Endothelial cell of umbilical vein (primary cell): ENCODE measurements at regions not wholly inside any gene's neighbourhood (a gene's known extent, or its start where the extent isn't known, plus 50 kb on each side); places are given as distances from the start of the nearest gene placed in this dataset.

Experiments
- BruUV-seq: library from RNA; stranded (reverse); fragments of 400-500 nt; replicated peaks from 2 replicates; lab custom pipeline; 2021; lab: Mats Ljungman, UMichigan
- CTCF ChIA-PET: fragments of 300-600, 350-600 bp; sonication (Branson Sonifier 250); formaldehyde crosslinking; loops from one replicate; lab custom pipeline; 2021; ENCODE audit warnings: antibody characterized with exemption, inconsistent platforms; lab: Charles Lee
- POLR2A ChIA-PET: fragments of 300-600, 350-600 bp; sonication (Branson Sonifier 250); formaldehyde crosslinking; loops from one replicate; lab custom pipeline; 2021; ENCODE audit warnings: antibody characterized with exemption, inconsistent platforms; lab: Charles Lee
- DNase-seq: peaks from one replicate; pipeline ENCODE4 v3.0.0-alpha.2; 2011; ENCODE audit warnings: low read depth, low spot score
- FAIRE-seq: peaks from 2 replicates; lab custom pipeline; 2011; peaks lifted over from hg19 to GRCh38; lab: Jason Lieb, UNC
- H2AFZ ChIP-seq: 2 replicates; pipeline ENCODE4 v1.6.0; 2012; ENCODE audit warnings: low read depth, low read length, control low read depth, inconsistent platforms
- H3K27ac ChIP-seq: 2 replicates; pipeline ENCODE4 v1.5.1; 2011; ENCODE audit warnings: low read depth, mild to moderate bottlenecking, control low read depth, low read length, moderate library complexity; ENCODE audit not compliant: insufficient read depth
- H3K27me3 ChIP-seq, 2 experiments: 2 replicates each; pipeline versions ENCODE4 v1.6.0 to v1.6.1; 2011; ENCODE audit warnings: low read length in 2 of 2, mixed read lengths in 1 of 2; ENCODE audit not compliant: control insufficient read depth in 2 of 2, insufficient read depth in 2 of 2
- H3K36me3 ChIP-seq, 2 experiments: 2 replicates in 1 of 2; 3 replicates in 1 of 2; pipeline ENCODE4 v1.5.1; 2011; ENCODE audit warnings: low read length in 2 of 2, mild to moderate bottlenecking in 1 of 2, moderate library complexity in 1 of 2; ENCODE audit not compliant: control insufficient read depth in 2 of 2, insufficient read depth in 2 of 2; ENCODE audit errors: extremely low read depth in 1 of 2
- H3K4me1 ChIP-seq: 3 replicates; pipeline ENCODE4 v1.5.1; 2011; ENCODE audit warnings: mild to moderate bottlenecking, low read length; ENCODE audit not compliant: control insufficient read depth, insufficient read depth; ENCODE audit errors: extremely low read depth
- H3K4me2 ChIP-seq: 2 replicates; pipeline ENCODE4 v1.6.1; 2011; ENCODE audit warnings: low read length, control low read depth, mixed read lengths; ENCODE audit not compliant: insufficient read depth
- H3K4me3 ChIP-seq, 3 experiments: fragments of 200-600 bp in 1 of 3; sonication (generic), shearing (Covaris generic) in 1 of 3; replicated peaks in 1 of 3; 2 replicates each; pipeline ENCODE4 v1.5.1; 2011 to 2016; ENCODE audit warnings: control low read depth in 3 of 3, low read length in 3 of 3, mild to moderate bottlenecking in 2 of 3, inconsistent platforms in 1 of 3, low read depth in 1 of 3, moderate library complexity in 1 of 3; ENCODE audit not compliant: insufficient read depth in 1 of 3
- H3K79me2 ChIP-seq: 2 replicates; pipeline ENCODE4 v1.6.0; 2012; ENCODE audit warnings: low read length, inconsistent platforms; ENCODE audit not compliant: control insufficient read depth, insufficient read depth
- H3K9ac ChIP-seq: replicated peaks from 2 replicates; pipeline ENCODE3; 2011; ENCODE audit warnings: low read length, control low read depth; ENCODE audit not compliant: insufficient read depth; ENCODE audit errors: extremely low read depth
- H3K9me1 ChIP-seq: replicated peaks from 3 replicates; pipeline ENCODE4 v1.6.0; 2011; ENCODE audit warnings: mild to moderate bottlenecking, low read length; ENCODE audit not compliant: control insufficient read depth, insufficient read depth; ENCODE audit errors: extremely low read depth
- H3K9me3 ChIP-seq: replicated peaks from 2 replicates; pipeline ENCODE4 v1.5.1; 2012; ENCODE audit warnings: low read length, inconsistent platforms; ENCODE audit not compliant: control insufficient read depth, insufficient read depth
- H4K20me1 ChIP-seq: replicated peaks from 2 replicates; pipeline ENCODE3; 2011; ENCODE audit warnings: mild to moderate bottlenecking, low read length; ENCODE audit not compliant: control insufficient read depth, insufficient read depth; ENCODE audit errors: extremely low read depth
- CTCF ChIP-seq, 2 donors: IDR thresholded peaks; 1 replicate in 1 of 2; 2 replicates in 1 of 2; pipeline ENCODE4 v1.5.1; 2011; ENCODE audit warnings: low read length in 2 of 2, mild to moderate bottlenecking in 2 of 2, moderate library complexity in 2 of 2, control low read depth in 1 of 2, inconsistent platforms in 1 of 2, low read depth in 1 of 2; ENCODE audit not compliant: insufficient read depth in 1 of 2; ENCODE audit errors: extremely low read depth in 1 of 2
- EZH2 ChIP-seq: IDR thresholded peaks from 2 replicates; pipeline ENCODE4 v1.6.1; 2012; ENCODE audit warnings: borderline replicate concordance, low read depth, mild to moderate bottlenecking, moderate library complexity, low read length, inconsistent platforms; ENCODE audit not compliant: severe bottlenecking
- FOS ChIP-seq: IDR thresholded peaks from 2 replicates; pipeline ENCODE4 v1.6.1; 2011; ENCODE audit warnings: mild to moderate bottlenecking, low read length, moderate library complexity, borderline replicate concordance; ENCODE audit not compliant: insufficient read depth
- GATA2 ChIP-seq: IDR thresholded peaks from 2 replicates; pipeline ENCODE4 v1.7.0; 2011; ENCODE audit warnings: low read depth, mild to moderate bottlenecking, moderate library complexity, mixed read lengths, low read length; ENCODE audit not compliant: insufficient read length, insufficient read depth
- JUN ChIP-seq: IDR thresholded peaks from 2 replicates; pipeline ENCODE4 v1.6.1; 2011; ENCODE audit warnings: borderline replicate concordance, low read depth; ENCODE audit not compliant: insufficient read length, insufficient read depth
- MYC ChIP-seq: IDR thresholded peaks from one replicate; pipeline ENCODE4 v1.6.1; 2011; ENCODE audit warnings: mild to moderate bottlenecking, low read depth, low read length
- POLR2A ChIP-seq: IDR thresholded peaks from 2 replicates; pipeline ENCODE4 v1.6.1; 2012; ENCODE audit warnings: low read depth, mild to moderate bottlenecking, control low read depth, low read length
- POLR2AphosphoS5 ChIP-seq: IDR thresholded peaks from 2 replicates; pipeline ENCODE4 v1.6.1; 2012; ENCODE audit warnings: low read depth, mild to moderate bottlenecking, control low read depth, low read length, moderate library complexity; ENCODE audit not compliant: insufficient read depth
- dilution Hi-C: fragments of 300-500 bp; cut with MboI; formaldehyde crosslinking; loops from one replicate; pipeline ENCODE4 v1.15.0; 2019; ENCODE audit warnings: low sequenced_read_pairs; ENCODE audit not compliant: extremely low pct_ligation_motif_present
- intact Hi-C: fragments of 100-400 bp; cut with micrococcal nuclease; formaldehyde crosslinking; loops from one replicate; pipeline ENCODE4 v1.10.0; 2022
- TF ChIP-seq, protein P1 (sequence below): IDR thresholded peaks from 2 replicates; pipeline ENCODE4 v1.6.1; 2011; ENCODE audit not compliant: insufficient read depth, insufficient read length

- peaks cover 0 to 2% of the 10 kb centered on the region in 2 experiments for H3K27me3 ChIP-seq
- H3K9ac ChIP-seq: no peak overlapping the region
- BruUV-seq: no TSS peak
- H3K4me1 ChIP-seq: no peaks in the 10 kb centered on the region
- no peak overlapping the region for H3K4me2 ChIP-seq
- no peak for TF ChIP-seq GATA2
- TF ChIP-seq POLR2A: no peak
- no peak for TF ChIP-seq EZH2
- TF ChIP-seq CTCF (IDR thresholded peaks at IDR 0.05; ENCODE audit: extremely low read depth in 1 of 2, insufficient read depth in 1 of 2, low read depth in 1 of 2, low read length in 2 of 2): no peak
- no peak for TF ChIP-seq JUN
- TF ChIP-seq MYC: no peak
- TF ChIP-seq, protein P1, sequence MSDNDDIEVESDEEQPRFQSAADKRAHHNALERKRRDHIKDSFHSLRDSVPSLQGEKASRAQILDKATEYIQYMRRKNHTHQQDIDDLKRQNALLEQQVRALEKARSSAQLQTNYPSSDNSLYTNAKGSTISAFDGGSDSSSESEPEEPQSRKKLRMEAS: no peak
- no peak for TF ChIP-seq POLR2AphosphoS5
- TF ChIP-seq FOS: no peak
- POLR2A ChIA-PET: no interaction called here
- intact Hi-C loops: no loop called here
- H3K27ac ChIP-seq: no peak overlapping the region
- dilution Hi-C loops: no loop called here
- no peaks in the 10 kb centered on the region for H3K9me1 ChIP-seq
- H2AFZ ChIP-seq: no peak overlapping the region
- no peaks in the 10 kb centered on the region for H3K79me2 ChIP-seq
- DNase-seq: no peak
- no peak for FAIRE-seq
- no peak overlapping the region for H3K4me3 ChIP-seq
- no peaks in the 10 kb centered on the region for H3K9me3 ChIP-seq
- H3K36me3 ChIP-seq: no peaks in the 10 kb centered on the region
- CTCF ChIA-PET: interaction anchor here (1.0 kb wide), 1 partner anchor 31 kb away, joined by 3 read pairs; no protein-coding TSS in a partner anchor
- H4K20me1 ChIP-seq: no peaks in the 10 kb centered on the region
Observed at GRCh38 chr17:77677630-77678029, 280.9 kb upstream of the TNRC6C start.
